GM12875 (cell line): ENCODE measurements at regions not wholly inside any gene's neighbourhood (a gene's known extent, or its start where the extent isn't known, plus 50 kb on each side); places are given as distances from the start of the nearest gene placed in this dataset.

Experiments used
- H3K4me3 ChIP-seq: one replicate; pipeline ENCODE4 v1.5.1; 2011; ENCODE audit warnings: low read depth, low read length, control low read depth
- CTCF ChIP-seq: IDR thresholded peaks from 2 replicates; pipeline ENCODE4 v1.5.1; 2011; ENCODE audit warnings: low read depth, mild to moderate bottlenecking, control low read depth, inconsistent platforms, low read length, moderate library complexity, borderline replicate concordance; ENCODE audit not compliant: insufficient read depth

- no peak overlapping the region for H3K4me3 ChIP-seq
- no peak for TF ChIP-seq CTCF
These were observed 202.5 kb upstream of the NMUR2 start for GRCh38 chr5:152607401-152608160.

DNA sequence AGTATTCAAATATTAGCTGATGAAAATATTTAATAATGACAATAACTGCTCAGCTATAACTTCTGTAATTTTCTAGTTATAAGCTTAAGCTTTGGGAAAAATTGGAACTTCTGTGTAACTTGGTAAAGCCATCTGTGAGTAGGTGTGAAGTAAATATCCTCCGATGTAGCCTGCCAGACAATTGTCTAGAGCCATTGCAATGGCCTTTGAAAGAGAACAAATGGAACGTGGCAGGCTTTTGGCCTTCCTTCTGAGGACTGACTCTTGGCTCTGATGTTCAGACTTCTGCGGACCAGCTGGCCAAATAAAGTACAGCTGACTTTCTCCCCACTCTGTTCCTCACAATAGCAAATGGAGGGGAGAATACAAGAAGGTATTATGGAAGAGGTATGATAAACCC lies 203.4 kb upstream of the NMUR2 start:
- H3K4me3 ChIP-seq, result no peak overlapping the region
- no peak for TF ChIP-seq CTCF

- no peak overlapping the region for H3K4me3 ChIP-seq
- no peak for TF ChIP-seq CTCF
These were observed 214.7 kb upstream of the NMUR2 start for GRCh38 chr5:152619756-152620155.

GRCh38 chr5:152622628-152623027 lies 217.5 kb upstream of the NMUR2 start:
- TF ChIP-seq CTCF, result no peak
- H3K4me3 ChIP-seq, result no peak overlapping the region

GRCh38 chr5:152623951-152624350 lies 218.9 kb upstream of the NMUR2 start:
- no peak overlapping the region for H3K4me3 ChIP-seq
- no peak for TF ChIP-seq CTCF

DNA sequence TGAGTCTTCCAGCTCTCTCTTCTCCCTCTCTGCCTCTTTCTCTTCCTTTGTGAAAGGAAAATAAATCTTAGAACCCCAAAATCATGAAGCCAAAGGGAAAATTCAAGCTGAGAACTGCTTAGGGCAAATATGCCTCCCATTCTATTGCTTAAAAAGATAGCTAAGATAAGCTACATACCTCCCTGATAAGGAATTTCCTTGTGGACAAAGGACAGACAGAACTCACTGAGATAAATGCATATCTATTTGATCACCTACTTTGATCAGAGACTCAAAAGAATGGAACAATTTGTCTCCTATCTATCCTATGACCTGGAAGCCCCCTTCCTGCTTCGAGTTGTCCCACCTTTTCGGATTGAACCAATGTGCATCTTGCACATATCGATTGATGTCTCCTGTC lies 220.6 kb upstream of the NMUR2 start:
- TF ChIP-seq CTCF, result no peak
- H3K4me3 ChIP-seq, result no peak overlapping the region

DNA sequence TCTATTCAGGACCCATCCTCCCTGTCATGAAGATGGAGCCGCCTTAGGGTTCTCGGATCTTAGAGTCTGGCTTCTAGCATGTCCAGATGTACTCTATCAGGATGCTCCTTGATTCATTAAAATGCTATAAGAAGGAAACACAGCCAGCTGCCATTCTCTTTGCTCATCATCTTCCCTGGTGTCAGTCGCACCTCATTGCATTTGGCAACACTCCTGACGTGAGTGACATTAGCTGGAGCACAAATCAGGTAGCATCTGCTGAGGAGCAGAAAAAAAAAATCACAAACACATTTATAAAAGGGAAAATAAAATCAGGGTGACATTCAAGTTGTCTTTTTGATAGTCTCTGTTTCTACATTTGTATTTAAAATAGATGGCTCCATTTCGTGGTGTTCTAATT lies 226.1 kb upstream of the NMUR2 start:
- H3K4me3 ChIP-seq, result no peak overlapping the region
- no peak for TF ChIP-seq CTCF
